NCI-H82 (cell line): ENCODE measurements at regions not wholly inside any gene's neighbourhood (a gene's known extent, or its start where the extent isn't known, plus 50 kb on each side); places are given as distances from the start of the nearest gene placed in this dataset.

Experiments
- DNase-seq: peaks from one replicate; lab custom pipeline; 2025; lab: John Stamatoyannopoulos, UW

DNA sequence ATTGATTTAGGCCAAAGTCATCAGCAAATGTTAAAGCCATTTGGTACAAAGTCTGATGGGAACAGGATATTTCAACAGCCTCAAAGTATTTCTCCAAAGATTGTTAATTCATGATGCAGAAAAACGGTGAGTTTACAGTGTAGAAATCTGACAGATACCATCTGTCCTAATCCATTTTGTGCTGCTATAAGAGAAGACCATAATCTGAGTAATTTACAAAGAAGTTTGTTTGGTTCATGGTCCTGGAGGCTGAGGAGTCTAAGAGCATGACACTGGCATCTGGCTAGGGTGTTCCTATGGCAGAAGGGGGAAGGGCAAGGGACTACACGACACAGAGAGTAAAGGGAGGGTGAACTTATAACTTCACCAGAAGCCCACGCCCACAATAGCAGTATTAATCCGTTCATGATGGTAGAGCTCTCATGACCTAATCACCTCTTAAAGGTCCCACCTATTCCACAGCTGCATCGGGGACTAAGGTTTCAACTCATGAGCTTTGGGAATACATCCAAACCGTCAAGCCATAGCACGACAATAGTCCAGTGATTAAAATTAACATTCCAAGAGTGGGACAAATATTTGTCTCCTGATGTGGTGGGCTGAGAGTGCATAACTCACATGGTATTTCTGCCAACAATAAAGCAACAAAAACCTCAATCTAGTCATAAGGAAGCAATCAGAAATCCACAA lies 298.6 kb upstream of the AKR1E2 start:
- DNase-seq = peak; percentile 87

DNA sequence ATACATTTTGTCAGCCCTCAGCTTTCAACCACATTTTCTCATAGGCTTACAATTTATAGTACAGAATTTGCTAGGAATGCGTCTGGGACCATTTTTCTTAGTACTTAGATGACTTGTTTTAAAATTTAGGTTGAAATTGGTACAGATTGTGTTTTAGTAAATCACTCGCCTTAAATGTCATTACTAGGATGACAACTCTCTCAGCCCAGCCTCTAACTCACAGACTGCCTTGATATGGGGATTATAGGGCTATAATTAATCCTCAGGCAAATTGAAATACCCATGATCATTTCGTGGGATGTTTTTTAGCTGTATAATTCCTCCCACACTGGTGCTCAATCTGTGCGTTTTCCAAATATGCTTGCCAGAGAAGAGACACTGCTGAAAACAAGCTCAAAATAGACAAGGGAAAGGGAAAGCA lies 299.7 kb upstream of the AKR1E2 start:
- peak; percentile 55 for DNase-seq

- DNase-seq = no peak
These were observed 300.9 kb upstream of the AKR1E2 start for GRCh38 chr10:4525103-4525502.

DNA sequence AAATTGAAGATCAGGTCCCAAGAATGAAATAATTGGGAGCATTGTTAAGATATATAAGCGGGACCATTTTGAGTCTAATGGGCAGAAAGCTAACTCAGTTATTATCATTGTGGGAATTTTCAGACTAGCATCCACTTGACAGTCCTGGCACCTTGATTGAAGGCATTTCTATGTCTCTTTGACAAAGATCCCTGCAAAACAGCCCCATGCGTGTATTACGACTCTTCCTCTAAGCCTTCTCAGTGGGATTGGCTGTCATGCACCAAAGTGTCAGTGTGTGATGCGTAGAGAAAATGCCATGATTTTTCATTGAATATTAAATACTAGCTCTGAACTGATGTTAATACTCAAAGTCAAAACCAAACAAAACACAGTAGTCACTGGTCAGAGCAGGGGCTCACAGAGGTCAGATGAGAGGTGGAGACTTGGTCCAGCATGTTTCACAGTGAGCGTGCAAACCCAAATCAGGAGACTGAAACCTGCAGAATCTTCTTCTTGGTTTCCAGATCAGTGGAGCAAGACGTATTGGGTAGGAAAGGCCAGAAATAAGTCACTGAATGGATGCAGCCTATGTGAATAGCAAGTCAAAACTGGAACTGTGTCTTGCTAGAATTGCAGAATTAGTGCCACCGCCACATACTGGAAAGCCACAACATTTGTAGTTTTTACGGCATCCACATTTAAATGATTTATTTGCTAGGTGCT lies 303.6 kb upstream of the AKR1E2 start:
- no peak for DNase-seq

- DNase-seq = no peak
These were observed 306.2 kb upstream of the AKR1E2 start for GRCh38 chr10:4519658-4520402.

GRCh38 chr10:4517746-4518145 lies 308.3 kb upstream of the AKR1E2 start:
- no peak for DNase-seq

GRCh38 chr10:4515721-4516120 lies 310.3 kb upstream of the AKR1E2 start:
- no peak for DNase-seq

- DNase-seq = no peak
These were observed 311.4 kb upstream of the AKR1E2 start for GRCh38 chr10:4514445-4515108.

DNA sequence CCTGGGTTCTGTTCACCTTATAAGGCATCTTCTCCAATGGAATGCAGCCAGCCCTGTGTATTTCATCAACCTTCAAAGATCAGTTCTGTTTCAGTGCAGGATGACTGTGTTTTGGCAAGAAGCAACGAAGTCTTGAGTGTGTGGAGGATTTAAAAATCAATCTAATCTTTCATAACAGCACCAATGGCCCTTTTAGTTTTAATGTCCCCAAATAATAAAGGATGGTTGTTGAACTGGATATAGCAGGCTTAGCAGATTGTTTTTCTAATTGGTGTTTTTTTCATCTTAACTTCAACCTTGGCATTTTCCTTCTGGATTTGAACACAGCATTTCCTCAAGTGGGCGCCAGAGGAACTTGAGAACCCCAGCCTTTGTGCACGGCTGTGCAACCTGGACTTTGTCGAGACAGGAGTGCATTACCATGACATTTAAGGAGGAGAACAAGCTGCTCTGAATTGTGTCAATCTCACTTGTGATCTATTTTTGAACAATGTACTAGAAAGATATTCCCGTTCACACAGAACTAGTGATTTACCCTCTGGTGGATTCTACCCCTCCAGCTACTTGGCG lies 313.3 kb upstream of the AKR1E2 start:
- peak; percentile 51 for DNase-seq

- DNase-seq = no peak
These were observed 313.8 kb upstream of the AKR1E2 start for GRCh38 chr10:4512196-4512595.

- no peak for DNase-seq
These were observed 314.5 kb upstream of the AKR1E2 start for GRCh38 chr10:4511509-4511908.

GRCh38 chr10:4509405-4509804 lies 316.6 kb upstream of the AKR1E2 start:
- DNase-seq = no peak

GRCh38 chr10:4506095-4506494 lies 319.9 kb upstream of the AKR1E2 start:
- no peak for DNase-seq

- DNase-seq = no peak
These were observed 321.5 kb upstream of the AKR1E2 start for GRCh38 chr10:4504550-4504949.

DNA sequence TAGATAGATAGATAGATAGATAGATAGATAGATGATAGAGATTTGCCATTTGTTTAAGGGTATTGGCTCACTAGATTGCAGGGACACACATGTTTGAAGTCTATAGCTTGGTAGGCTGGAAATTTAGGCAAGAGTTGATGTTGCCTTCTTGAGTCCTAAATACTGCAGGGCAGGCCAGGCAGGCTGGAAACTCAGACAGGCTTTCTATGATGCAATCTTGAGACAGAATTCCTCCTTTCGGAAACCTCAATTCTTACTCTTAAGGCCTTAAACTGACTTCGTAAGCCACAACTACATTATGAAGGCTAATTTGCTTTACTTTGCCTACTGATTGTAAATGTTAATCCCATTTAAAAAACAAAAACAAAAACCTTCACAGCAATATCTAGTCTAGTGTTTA lies 322.9 kb upstream of the AKR1E2 start:
- DNase-seq = no peak

DNA sequence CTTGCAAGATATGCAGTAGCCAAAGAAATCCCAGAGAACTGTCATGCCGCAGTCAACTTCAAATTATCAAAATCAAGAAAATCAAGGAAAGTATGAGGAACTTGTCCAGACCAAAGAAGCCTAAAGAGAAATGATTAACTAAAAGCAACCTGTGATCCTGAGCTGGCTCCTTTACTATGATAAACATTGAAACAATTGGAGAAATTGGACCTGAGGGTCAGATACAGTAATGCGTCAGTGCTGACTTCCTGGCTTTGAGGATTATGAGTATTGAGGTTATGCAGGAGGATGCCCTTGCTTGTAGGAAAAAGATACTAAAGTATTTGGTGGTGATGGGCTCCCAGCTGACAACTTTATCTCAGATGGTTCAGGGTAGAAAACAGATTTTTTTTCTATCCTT lies 324.7 kb upstream of the AKR1E2 start:
- DNase-seq = no peak

DNA sequence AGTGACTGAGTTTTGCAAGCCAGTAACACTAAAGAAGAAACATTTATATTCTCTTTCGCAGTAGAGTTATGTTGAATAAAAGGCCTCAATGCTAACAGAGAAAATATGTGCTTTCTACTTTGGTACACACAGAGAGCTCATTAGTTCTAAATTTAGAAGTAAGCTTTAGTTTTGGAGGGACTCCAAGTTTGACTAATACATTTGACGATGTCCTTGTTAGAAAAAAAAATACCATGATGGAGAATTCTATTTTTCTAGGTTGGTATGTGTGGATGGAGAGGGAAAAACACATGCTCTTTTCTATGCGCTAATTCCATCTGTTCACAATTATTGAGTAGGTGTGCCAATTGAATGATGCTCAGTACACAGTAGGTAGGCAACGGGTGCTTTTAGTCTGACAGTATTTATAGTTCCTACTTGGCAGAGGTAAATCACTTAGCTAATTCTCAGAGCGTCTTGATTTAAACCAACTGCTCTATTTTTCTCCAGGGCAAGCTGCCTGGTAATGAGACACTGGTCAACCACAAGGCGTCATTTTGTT lies 327.2 kb upstream of the AKR1E2 start:
- DNase-seq = no peak

DNA sequence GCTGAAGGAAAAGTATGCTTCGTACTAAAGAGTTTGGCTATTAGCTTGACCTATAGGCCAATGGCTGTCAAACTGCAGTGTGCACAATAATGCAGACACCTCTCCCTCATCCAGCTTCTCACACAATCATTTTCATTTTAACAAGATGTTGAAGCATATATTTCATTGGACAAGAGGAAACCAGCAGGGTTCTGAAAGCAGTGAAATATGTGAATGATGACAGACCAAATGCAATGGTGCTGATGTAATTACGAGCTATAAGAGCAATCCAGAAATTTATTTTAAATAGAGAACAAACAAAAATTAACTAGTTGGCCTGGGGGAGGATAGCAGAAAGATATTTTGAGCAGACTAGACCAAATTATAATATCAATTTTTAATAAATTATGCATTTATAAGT lies 331.5 kb upstream of the AKR1E2 start:
- DNase-seq = no peak

DNA sequence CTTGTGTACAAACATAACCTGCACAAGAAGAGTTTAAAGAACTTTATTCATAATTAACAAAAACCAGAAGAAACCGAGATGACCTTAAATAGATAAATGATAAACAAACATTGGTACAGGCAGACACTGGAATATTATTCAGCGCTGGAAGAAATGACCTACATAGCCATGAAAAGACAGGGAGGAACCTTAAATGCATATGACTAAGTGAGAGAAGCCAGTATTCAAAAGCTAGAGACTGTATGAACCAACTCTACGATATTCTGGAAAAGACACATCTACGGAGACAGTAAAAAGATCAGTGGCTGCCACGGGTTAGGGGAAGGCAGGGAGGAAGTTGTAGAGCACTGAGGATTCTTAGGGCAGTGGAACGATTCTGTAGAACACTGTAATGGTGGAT lies 333.8 kb upstream of the AKR1E2 start:
- no peak for DNase-seq

DNA sequence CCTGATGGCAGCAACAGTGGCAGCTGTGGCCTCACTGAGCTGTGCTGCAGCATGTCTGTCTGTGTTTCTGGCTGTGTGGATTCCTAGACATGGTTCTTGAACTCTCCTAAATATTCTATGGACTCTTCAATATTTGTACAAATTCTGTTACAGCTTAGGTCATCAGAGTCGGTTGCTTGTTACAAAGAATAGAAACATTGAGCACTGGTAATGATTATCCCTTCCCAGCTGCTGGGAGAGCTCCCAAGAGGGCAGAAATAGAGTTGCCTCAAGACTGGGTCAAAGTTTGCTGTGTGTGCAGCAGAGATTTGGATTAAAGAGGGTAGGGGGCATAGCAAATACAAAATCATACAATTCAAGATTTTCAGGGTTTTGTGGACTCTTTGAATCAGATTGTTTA lies 337.1 kb upstream of the AKR1E2 start:
- DNase-seq = no peak

DNA sequence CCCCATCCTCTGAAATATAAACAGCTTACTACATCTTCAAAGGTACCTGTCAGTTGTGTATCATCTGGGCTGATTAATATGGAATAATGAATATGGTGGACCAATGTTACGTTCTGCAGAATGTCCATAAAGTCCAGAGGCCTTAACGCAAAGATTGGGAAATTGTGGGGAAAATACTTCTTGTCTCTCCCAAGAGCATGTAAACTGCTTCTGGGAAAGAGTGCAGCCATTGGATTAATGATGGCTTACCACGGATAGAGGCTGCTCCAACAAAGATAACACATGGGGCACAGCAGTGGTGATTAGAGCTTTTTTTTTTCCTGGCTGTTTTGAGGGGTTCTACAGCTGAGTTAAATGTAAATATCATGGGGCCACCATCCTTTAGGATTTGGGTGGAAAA lies 340.4 kb upstream of the AKR1E2 start:
- DNase-seq = no peak

DNA sequence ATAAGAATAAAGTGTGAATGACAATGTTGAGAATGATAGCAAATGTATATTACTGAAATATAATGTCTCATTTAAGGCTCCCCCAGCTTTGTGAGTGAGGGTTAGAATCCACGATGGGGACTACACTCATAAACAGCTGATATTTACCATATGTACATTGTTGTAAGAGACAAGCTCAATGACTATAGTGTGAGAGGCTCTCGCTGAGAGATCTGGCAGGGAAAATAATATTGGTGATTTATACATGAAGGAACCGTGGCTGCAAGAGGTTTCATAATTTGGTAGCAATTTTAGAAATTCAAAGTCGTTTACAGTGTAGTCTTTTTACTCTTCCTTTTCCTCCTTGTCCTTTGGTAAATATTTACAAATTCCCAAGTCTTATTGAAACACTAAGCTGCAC lies 342.2 kb upstream of the AKR1E2 start:
- DNase-seq = no peak
